H9 (cell line): ENCODE measurements at regions not wholly inside any gene's neighbourhood (a gene's known extent, or its start where the extent isn't known, plus 50 kb on each side); places are given as distances from the start of the nearest gene placed in this dataset.

Experiments used
- DNase-seq: peaks from one replicate; pipeline ENCODE4 v3.0.0-alpha.2; 2017
- H2AFZ ChIP-seq: one replicate; pipeline ENCODE4 v1.6.1; 2013; ENCODE audit warnings: mild to moderate bottlenecking, low read length, control low read depth, moderate library complexity
- H2AK5ac ChIP-seq: 2 replicates; pipeline ENCODE4 v1.6.1; 2013; ENCODE audit warnings: low read length, control low read depth, mixed read lengths; ENCODE audit not compliant: insufficient read length
- H2BK120ac ChIP-seq: one replicate; pipeline ENCODE4 v1.6.1; 2013; ENCODE audit warnings: low read depth, mild to moderate bottlenecking, low read length, control low read depth, inconsistent platforms; ENCODE audit not compliant: poor library complexity, severe bottlenecking
- H2BK12ac ChIP-seq: 2 replicates; pipeline ENCODE4 v1.6.1; 2013; ENCODE audit warnings: low read length, control low read depth, mixed read lengths, low read depth; ENCODE audit not compliant: insufficient read length
- H2BK15ac ChIP-seq: 2 replicates; pipeline ENCODE4 v1.6.1; 2013; ENCODE audit warnings: low read depth, low read length, control low read depth
- H2BK20ac ChIP-seq: one replicate; pipeline ENCODE4 v1.6.1; 2013; ENCODE audit warnings: low read depth, mild to moderate bottlenecking, low read length, control low read depth, inconsistent platforms; ENCODE audit not compliant: poor library complexity, severe bottlenecking
- H2BK5ac ChIP-seq: 2 replicates; pipeline ENCODE4 v1.6.1; 2013; ENCODE audit warnings: low read length, control low read depth, mixed read lengths; ENCODE audit not compliant: insufficient read length
- H3K14ac ChIP-seq: 2 replicates; pipeline ENCODE4 v1.6.1; 2013; ENCODE audit warnings: low read length, control low read depth; ENCODE audit not compliant: insufficient read depth
- H3K18ac ChIP-seq: 2 replicates; pipeline ENCODE4 v1.6.1; 2013; ENCODE audit warnings: low read depth, mild to moderate bottlenecking, mixed read lengths, low read length, control low read depth; ENCODE audit not compliant: insufficient read length
- H3K23ac ChIP-seq: 2 replicates; pipeline ENCODE4 v1.6.1; 2013; ENCODE audit warnings: low read length, control low read depth, mixed read lengths, low read depth; ENCODE audit not compliant: insufficient read length
- H3K23me2 ChIP-seq: 2 replicates; pipeline ENCODE4 v1.6.1; 2013; ENCODE audit warnings: low read depth, mild to moderate bottlenecking, mixed read lengths, low read length, control low read depth; ENCODE audit not compliant: insufficient read length, poor library complexity, severe bottlenecking
- H3K27ac ChIP-seq: 2 replicates; pipeline ENCODE4 v1.5.1; 2013; ENCODE audit warnings: low read length, control low read depth, mixed read lengths, low read depth; ENCODE audit not compliant: insufficient read length
- H3K27me3 ChIP-seq: 2 replicates; pipeline ENCODE4 v1.6.1; 2013; ENCODE audit warnings: low read length, control low read depth, inconsistent platforms; ENCODE audit not compliant: insufficient read depth
- H3K4ac ChIP-seq: 2 replicates; pipeline ENCODE4 v1.6.1; 2013; ENCODE audit warnings: low read depth, mild to moderate bottlenecking, control low read depth, inconsistent platforms, low read length, moderate library complexity
- H3K4me1 ChIP-seq: 2 replicates; pipeline ENCODE4 v1.6.1; 2013; ENCODE audit warnings: low read length, control low read depth, inconsistent platforms; ENCODE audit not compliant: insufficient read depth
- H3K4me2 ChIP-seq: 2 replicates; pipeline ENCODE4 v1.6.1; 2013; ENCODE audit warnings: low read length, control low read depth, mixed read lengths; ENCODE audit not compliant: insufficient read length, insufficient read depth
- H3K56ac ChIP-seq: 2 replicates; pipeline ENCODE4 v1.6.1; 2013; ENCODE audit warnings: low read depth, mild to moderate bottlenecking, mixed read lengths, low read length, control low read depth; ENCODE audit not compliant: insufficient read length
- H3K79me1 ChIP-seq: 2 replicates; pipeline ENCODE4 v1.6.1; 2013; ENCODE audit warnings: low read depth, mild to moderate bottlenecking, moderate library complexity, low read length, control low read depth, inconsistent platforms; ENCODE audit not compliant: insufficient read depth, poor library complexity, severe bottlenecking
- H3K79me2 ChIP-seq: 2 replicates; pipeline ENCODE4 v1.6.1; 2013; ENCODE audit warnings: low read length, control low read depth, inconsistent platforms; ENCODE audit not compliant: insufficient read depth
- H3K9ac ChIP-seq: 2 replicates; pipeline ENCODE4 v1.6.1; 2013; ENCODE audit warnings: low read length, control low read depth, mixed read lengths; ENCODE audit not compliant: insufficient read length; ENCODE audit errors: extremely low read depth
- H3K9me3 ChIP-seq: one replicate; pipeline ENCODE4 v1.6.1; 2013; ENCODE audit warnings: low read depth, low read length, inconsistent platforms; ENCODE audit not compliant: control insufficient read depth
- H3T11ph ChIP-seq: one replicate; pipeline ENCODE4 v1.6.1; 2013; ENCODE audit warnings: mild to moderate bottlenecking, low read length, control low read depth, inconsistent platforms
- H4K20me1 ChIP-seq: one replicate; pipeline ENCODE4 v1.6.1; 2013; ENCODE audit not compliant: control insufficient read depth, insufficient read length, insufficient read depth
- H4K5ac ChIP-seq: 2 replicates; pipeline ENCODE4 v1.6.1; 2013; ENCODE audit warnings: low read depth, mild to moderate bottlenecking, mixed read lengths, low read length, control low read depth; ENCODE audit not compliant: insufficient read length
- H4K8ac ChIP-seq: replicated peaks from 2 replicates; pipeline ENCODE4 v1.6.1; 2013; ENCODE audit warnings: low read length, control low read depth, mixed read lengths, low read depth; ENCODE audit not compliant: insufficient read length
- H4K91ac ChIP-seq: 2 replicates; pipeline ENCODE4 v1.6.1; 2013; ENCODE audit warnings: low read depth, mild to moderate bottlenecking, moderate library complexity, mixed read lengths, low read length, control low read depth; ENCODE audit not compliant: insufficient read length
- H3K27ac Mint-ChIP-seq, 3 experiments: 2 replicates in 2 of 3; 3 replicates in 1 of 3; pipeline ENCODE4 v1.8.0; 2020 to 2021; ENCODE audit warnings: mixed read lengths in 3 of 3, mild to moderate bottlenecking in 1 of 3, moderate library complexity in 1 of 3
- H3K27me3 Mint-ChIP-seq: 2 replicates; pipeline ENCODE4 v1.8.0; 2021; ENCODE audit warnings: low read depth, mild to moderate bottlenecking, moderate library complexity, mixed read lengths
- H3K36me3 Mint-ChIP-seq, 3 experiments: 2 replicates in 2 of 3; 3 replicates in 1 of 3; pipeline ENCODE4 v1.8.0; 2020 to 2021; ENCODE audit warnings: low read depth in 3 of 3, mixed read lengths in 3 of 3; ENCODE audit not compliant: insufficient read depth in 1 of 3
- H3K4me1 Mint-ChIP-seq, 2 experiments: 2 replicates each; pipeline ENCODE4 v1.8.0; 2020; ENCODE audit warnings: mixed read lengths in 2 of 2
- H3K4me3 Mint-ChIP-seq, 2 experiments: 2 replicates in 1 of 2; 3 replicates in 1 of 2; pipeline ENCODE4 v1.8.0; 2020 to 2021; ENCODE audit warnings: mild to moderate bottlenecking in 2 of 2, mixed read lengths in 2 of 2, moderate library complexity in 1 of 2
- H3K9me3 Mint-ChIP-seq, 2 experiments: 2 replicates in 1 of 2; 3 replicates in 1 of 2; pipeline ENCODE4 v1.8.0; 2020; ENCODE audit warnings: mild to moderate bottlenecking in 2 of 2, mixed read lengths in 2 of 2, moderate library complexity in 1 of 2
- CTCF ChIP-seq: fragments of 200-600 bp; sonication (generic); conservative IDR thresholded peaks from 3 replicates; pipeline ENCODE4 v1.8.0; 2021; ENCODE audit warnings: antibody characterized with exemption, mild to moderate bottlenecking
- WGBS: extraction: QIAGEN DNeasy Blood & Tissue Kit; methylation state at CpG from one replicate; pipeline ENCODE4 v1.1.7; 2013; ENCODE audit warnings: missing lambda C conversion rate, low lambda C conversion rate, mixed read lengths; ENCODE audit not compliant: insufficient read length; ENCODE audit errors: extremely low coverage; 5-methylcytosine and 5-hydroxymethylcytosine counted together

DNA sequence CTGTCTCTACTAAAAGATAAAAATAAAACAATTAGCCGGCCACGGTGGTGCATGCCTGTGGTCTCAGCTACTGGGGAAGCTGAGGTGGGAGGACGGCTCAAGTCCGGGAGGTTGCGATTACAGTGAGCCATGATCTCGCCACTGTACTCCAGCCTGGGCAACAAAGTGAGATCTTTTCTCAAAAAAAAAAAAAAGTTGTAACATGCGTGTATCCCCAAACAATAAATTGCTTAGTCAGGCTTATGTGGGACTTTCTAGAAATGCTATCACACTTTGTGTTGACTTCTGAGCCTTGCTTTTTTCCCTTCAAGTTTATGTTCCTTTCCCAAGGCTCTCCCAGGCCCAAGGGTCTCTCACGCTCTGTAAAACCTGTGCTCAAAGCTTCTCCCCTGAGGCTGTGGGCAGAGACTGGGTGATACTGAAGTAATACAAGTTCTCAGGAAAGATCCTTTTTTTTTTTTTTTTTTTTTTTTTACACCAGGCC lies 88.0 kb upstream of the TNS3 start:
- no peak overlapping the region for H2BK15ac ChIP-seq
- no peak overlapping the region for H3T11ph ChIP-seq
- no peak overlapping the region for H3K4ac ChIP-seq
- no peak overlapping the region for H2AK5ac ChIP-seq
- Mint-ChIP-seq H3K27ac (no peak overlapping the region), H3K4me1 (peaks cover 32 to 36% of the 10 kb centered on the region in 2 experiments), H3K27me3 (peaks cover 3% of the 10 kb centered on the region), H3K36me3 (no peaks in the 10 kb centered on the region; a peak in 1 of 7 replicates), H3K9me3 (no peaks in the 10 kb centered on the region; a peak in 1 of 5 replicates), H3K4me3 (no peak overlapping the region)
- H2BK5ac ChIP-seq, result no peak overlapping the region
- no peak for TF ChIP-seq CTCF
- H2AFZ ChIP-seq, result no peak overlapping the region
- H2BK120ac ChIP-seq, result no peak overlapping the region
- H3K14ac ChIP-seq, result no peak overlapping the region
- no peak overlapping the region for H3K23ac ChIP-seq
- H3K27ac ChIP-seq, result no peak overlapping the region
- no peak overlapping the region for H4K91ac ChIP-seq
- no peak overlapping the region for H3K18ac ChIP-seq
- H3K9me3 ChIP-seq, result no peaks in the 10 kb centered on the region
- H3K79me1 ChIP-seq, result no peaks in the 10 kb centered on the region
- no peak overlapping the region for H4K5ac ChIP-seq
- H3K23me2 ChIP-seq, result no peaks in the 10 kb centered on the region
- no peak overlapping the region for H3K9ac ChIP-seq
- H4K20me1 ChIP-seq, result no peaks in the 10 kb centered on the region
- no peak for DNase-seq
- no peak overlapping the region for H2BK12ac ChIP-seq
- no peaks in the 10 kb centered on the region for H3K27me3 ChIP-seq
- H4K8ac ChIP-seq, result no peak overlapping the region
- no peak overlapping the region for H2BK20ac ChIP-seq
- no peak overlapping the region for H3K56ac ChIP-seq
- no CpG with 5 or more reads among the region's 8 CpGs for WGBS
- no peaks in the 10 kb centered on the region for H3K79me2 ChIP-seq
- H3K4me1 ChIP-seq, result peaks cover 12% of the 10 kb centered on the region
- no peak overlapping the region for H3K4me2 ChIP-seq
